GM21515 (cell line): ENCODE measurements at regions not wholly inside any gene's neighbourhood (a gene's known extent, or its start where the extent isn't known, plus 50 kb on each side); places are given as distances from the start of the nearest gene placed in this dataset.

ENCODE experiments used
- ATAC-seq: cut with Tn5 transposase; IDR thresholded peaks from one replicate; pipeline ENCODE4 v1.9.1; 2021; ENCODE audit not compliant: unreplicated experiment

DNA sequence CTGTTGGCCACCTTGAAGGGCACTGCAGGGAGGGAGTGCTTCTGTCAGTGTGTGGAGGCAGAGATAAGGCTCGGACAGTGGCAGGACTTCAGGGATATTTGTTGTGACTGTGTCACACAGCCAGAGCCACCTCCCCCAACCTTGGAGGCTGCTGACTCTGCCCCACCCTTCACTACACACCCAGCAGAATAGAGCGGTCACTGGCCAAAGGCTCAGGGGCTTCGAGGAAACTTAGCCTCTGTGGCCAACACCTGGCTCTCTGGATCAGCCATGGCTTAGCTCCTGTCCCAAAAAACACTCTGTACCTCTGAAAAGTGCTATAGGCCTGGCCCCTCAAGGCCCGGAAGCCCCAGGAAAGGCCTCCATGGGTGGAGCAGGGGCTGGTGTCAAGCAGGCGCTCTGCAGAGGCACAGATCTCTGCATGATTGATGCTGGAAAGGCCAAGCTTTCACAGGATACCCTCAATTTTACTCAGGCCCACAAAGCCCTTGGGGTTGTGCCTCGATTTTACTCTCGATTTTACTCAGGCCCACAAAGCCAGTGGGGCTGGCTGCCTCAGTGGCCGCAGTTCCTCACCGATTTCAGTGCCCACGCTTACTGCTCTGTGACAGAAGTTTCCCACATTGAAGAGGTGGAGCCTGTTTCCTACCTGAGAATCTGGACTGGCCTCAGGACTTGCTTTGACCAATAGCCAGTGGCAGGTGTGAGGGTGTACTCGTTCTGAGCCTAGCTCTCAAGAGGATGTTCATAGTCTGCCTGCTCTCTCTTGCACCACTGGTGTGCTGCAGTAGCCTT, 113.2 kb upstream of the GPR26 start:
- ATAC-seq, result peak; percentile 52

DNA sequence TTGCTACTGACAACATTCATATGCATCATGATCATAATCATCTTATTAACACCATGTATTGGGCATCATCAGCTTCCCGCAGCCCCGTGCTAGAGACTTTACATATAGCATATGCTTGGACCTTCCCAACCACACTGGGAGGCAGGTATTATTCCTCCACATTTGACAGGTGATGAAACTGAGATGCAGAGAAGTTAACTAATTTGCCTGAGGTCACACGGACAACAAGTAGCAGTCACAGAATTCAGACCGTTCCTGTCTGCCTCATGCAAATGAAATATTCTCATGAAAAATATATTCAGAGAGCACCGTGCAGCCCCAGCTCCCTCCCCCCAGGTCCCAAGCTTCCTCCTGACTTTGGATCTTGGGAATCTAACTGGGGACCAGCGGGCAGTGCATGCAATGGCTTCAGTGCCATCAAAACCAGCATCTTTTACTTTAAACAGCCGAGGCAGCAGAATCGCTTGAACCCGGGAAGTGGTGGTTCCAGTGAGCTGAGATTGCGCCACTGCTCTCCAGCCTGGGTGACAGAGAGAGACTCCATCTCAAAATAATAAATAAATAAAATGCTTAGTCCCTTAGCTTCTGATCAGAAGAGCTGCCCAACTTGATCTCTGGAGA, 112.2 kb upstream of the GPR26 start:
- ATAC-seq, result no peak

DNA sequence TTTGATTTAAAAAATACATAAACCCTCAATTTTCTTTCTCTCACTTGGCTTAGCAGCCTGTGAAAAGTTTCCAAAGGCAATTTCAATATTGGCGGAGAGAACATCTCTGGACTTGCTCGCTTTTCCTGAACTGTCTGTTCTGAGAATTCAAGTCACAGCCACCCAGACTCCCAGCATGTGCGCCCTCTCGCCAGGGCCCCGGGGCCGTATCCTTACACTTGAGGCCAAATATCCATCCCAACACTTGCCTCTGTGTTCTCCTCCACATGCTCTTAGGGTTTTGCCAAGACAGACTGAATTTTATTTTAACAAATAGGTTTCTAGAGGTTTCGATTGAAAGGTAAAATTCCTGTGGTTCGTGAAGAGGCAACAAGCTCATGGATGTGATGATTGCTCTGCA, 111.5 kb upstream of the GPR26 start:
- no peak for ATAC-seq

GRCh38 chr10:123555616-123556015, 110.5 kb upstream of the GPR26 start:
- ATAC-seq, result no peak

- ATAC-seq, result no peak
These were observed 110.1 kb upstream of the GPR26 start for GRCh38 chr10:123556049-123556448.

- no peak for ATAC-seq
These were observed 109.4 kb upstream of the GPR26 start for GRCh38 chr10:123556736-123557135.

DNA sequence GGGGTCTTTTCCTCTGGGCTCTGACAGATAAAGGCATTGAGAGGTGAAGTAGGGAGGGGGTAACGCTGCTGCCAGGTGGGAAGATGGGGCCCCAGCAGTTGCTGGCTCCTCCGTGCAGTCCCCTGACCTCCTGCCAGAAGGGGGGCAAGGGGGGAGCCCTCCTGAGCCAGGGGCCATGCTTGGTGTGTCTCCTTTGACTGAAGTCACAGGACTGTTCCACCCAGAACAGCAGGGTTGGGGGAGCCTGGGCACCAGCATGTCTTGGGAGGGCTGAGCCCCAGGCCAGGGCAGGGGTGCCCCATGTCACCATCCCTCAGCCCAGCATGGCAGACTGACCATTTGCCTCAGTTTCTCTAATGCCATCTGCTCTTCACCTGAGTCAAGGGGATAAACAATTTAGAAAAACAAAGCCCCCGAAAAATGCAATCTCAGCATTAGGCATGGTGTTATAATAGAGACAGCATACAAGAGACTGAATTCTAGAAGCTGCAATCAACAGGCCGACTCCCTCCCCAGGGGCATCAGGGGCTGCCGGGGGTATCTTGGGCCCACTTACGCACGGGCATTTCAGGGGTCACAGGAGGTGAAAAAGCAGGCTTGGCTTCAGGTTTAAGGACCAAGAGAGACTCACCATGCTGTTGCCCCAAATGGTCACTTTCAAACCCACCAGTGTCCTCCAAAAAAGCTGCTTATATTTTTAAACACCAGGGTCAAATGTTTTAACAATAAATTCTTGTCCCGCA, 108.6 kb upstream of the GPR26 start:
- ATAC-seq, result no peak

DNA sequence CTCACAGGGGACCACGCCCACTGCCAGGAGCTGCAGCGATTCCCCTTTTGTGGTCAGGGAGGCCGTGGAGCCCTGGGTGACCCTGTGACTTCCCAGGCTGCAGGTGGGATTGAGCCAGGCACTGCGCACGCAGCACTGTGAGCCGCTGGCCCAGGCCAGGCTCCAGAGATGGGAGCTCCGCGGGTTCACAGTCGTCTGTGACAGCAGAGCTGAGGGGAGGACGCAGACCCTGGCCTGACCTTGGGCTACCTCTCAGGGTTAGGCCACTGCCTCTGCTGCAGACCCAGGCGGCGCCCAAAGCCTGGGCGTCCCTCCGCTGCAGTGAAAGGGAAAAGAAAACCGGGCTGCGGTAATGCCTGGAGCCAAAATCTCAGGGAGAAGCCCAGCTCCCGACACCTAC, 107.5 kb upstream of the GPR26 start:
- ATAC-seq, result no peak

DNA sequence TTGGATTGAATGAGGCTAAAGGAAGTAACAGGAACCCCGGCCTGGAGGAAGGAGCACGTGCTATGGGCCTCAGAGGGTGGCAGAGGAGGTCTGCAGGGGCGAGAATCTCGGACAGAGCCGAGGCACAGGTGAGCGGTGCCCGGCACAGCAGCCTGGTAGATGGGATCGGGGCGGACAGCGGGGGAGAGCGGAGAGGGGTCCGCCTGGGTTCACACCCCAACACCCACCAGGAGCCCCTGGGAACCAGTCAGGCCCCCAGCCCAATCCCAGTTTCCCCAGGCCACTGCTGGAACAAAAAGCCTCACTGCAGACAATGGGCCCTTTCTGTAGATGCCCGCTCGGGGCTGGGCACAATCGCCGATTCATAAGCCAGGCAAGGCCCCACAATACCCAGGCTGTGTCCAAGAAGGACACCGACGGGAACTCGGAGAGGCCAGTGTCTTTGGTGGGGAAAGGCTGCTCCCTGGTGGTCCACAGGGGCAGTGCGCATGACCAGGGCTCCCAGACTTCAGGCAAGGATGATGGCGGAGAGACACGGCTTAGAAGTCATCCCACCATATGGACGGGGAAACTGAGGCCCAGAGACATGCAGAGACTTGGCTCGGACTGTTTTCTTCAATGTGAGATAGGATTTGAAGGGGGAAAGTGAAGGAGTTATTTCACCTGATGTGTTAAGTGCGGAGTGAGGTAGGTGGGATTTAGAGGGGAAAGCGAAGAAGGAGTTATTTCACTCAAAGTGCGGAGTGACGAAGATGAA, 106.9 kb upstream of the GPR26 start:
- ATAC-seq, result peak; percentile 61

GRCh38 chr10:123559823-123560092, 106.4 kb upstream of the GPR26 start:
- ATAC-seq, result no peak

GRCh38 chr10:123560301-123561140, 105.6 kb upstream of the GPR26 start:
- no peak for ATAC-seq

GRCh38 chr10:123561141-123561440, 105.1 kb upstream of the GPR26 start:
- ATAC-seq, result no peak

GRCh38 chr10:123562387-123562786, 103.8 kb upstream of the GPR26 start:
- no peak for ATAC-seq

GRCh38 chr10:123562811-123563580, 103.2 kb upstream of the GPR26 start:
- no peak for ATAC-seq

- no peak for ATAC-seq
These were observed 102.6 kb upstream of the GPR26 start for GRCh38 chr10:123563581-123563855.

DNA sequence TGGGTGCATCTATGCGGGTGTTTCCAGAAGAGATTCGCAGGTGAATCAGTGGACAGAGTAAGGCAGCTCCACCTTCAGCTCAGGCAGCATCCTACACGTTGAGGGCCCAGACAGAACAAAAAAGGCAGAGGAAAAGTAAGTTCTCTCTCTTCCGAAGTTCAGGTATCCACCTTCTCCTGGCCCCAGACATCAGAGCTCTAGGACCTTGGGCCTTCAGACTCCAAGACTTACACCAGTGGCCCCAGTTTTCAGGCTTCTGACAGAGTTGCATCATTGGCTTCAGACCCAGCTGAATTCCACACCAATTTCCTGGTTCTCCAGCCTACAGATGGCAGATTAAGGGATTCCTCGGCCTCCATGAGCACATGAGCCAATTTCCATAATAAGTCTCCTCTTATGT, 102.2 kb upstream of the GPR26 start:
- no peak for ATAC-seq

- ATAC-seq, result no peak
These were observed 101.5 kb upstream of the GPR26 start for GRCh38 chr10:123564631-123565030.

- no peak for ATAC-seq
These were observed 100.2 kb upstream of the GPR26 start for GRCh38 chr10:123565691-123566660.
